HepG2 (cell line): ENCODE measurements at regions not wholly inside any gene's neighbourhood (a gene's known extent, or its start where the extent isn't known, plus 50 kb on each side); places are given as distances from the start of the nearest gene placed in this dataset.

Experiments
- ATAC-seq: fragments of 200-7000 bp; cut with Tn5 transposase; 3 replicates; pipeline ENCODE4 v1.9.1; 2020; ENCODE audit warnings: mild to moderate bottlenecking, moderate library complexity
- BruUV-seq: library from RNA; stranded (reverse); fragments of 400-500 nt; replicated peaks from 2 replicates; lab custom pipeline; 2021; lab: Mats Ljungman, UMichigan
- CTCF ChIA-PET: fragments of 300-600 bp; formaldehyde crosslinking; extraction: SDS; loops from one replicate; lab custom pipeline; 2021; ENCODE audit warnings: low total read pairs, inconsistent platforms, low intra/inter-chr PET ratio; lab: Yijun Ruan, JAX
- POLR2A ChIA-PET: fragments of 350-600 bp; sonication (Branson Sonifier 250); formaldehyde crosslinking; loops from one replicate; lab custom pipeline; 2020; ENCODE audit warnings: antibody characterized with exemption, inconsistent platforms; lab: Yijun Ruan, JAX
- DNase-seq: peaks from one replicate; pipeline ENCODE4 v3.0.0-alpha.2; 2015; ENCODE audit warnings: low spot score
- FAIRE-seq: peaks from 3 replicates; lab custom pipeline; 2011; peaks lifted over from hg19 to GRCh38; lab: Jason Lieb, UNC
- H2AFZ ChIP-seq: one replicate; pipeline ENCODE4 v1.6.1; 2011; ENCODE audit warnings: low read length, inconsistent platforms
- H3K27ac ChIP-seq: fragments of 300-600 bp; 3 replicates; pipeline ENCODE4 v1.8.0; 2011; ENCODE audit warnings: mixed run types, mild to moderate bottlenecking, mixed read lengths, low read length, inconsistent platforms; ENCODE audit not compliant: insufficient read depth; ENCODE audit errors: extremely low read length
- H3K27me3 ChIP-seq, 2 experiments: fragments of 200-600 bp in 1 of 2; 2 replicates in 1 of 2; 3 replicates in 1 of 2; pipeline versions ENCODE4 v1.6.0 to v1.8.0; 2011; ENCODE audit warnings: low read length in 2 of 2, mild to moderate bottlenecking in 2 of 2, moderate library complexity in 2 of 2, inconsistent platforms in 1 of 2; ENCODE audit not compliant: insufficient read depth in 2 of 2, control insufficient read depth in 1 of 2
- H3K36me3 ChIP-seq, 2 experiments: fragments of 200-600 bp in 1 of 2; replicated peaks in 1 of 2; 2 replicates in 1 of 2; 3 replicates in 1 of 2; pipeline versions ENCODE4 v1.5.1 to v1.8.0; 2011; ENCODE audit warnings: low read length in 2 of 2, inconsistent platforms in 1 of 2; ENCODE audit not compliant: insufficient read depth in 2 of 2, control insufficient read depth in 1 of 2
- H3K4me1 ChIP-seq: 2 replicates; pipeline ENCODE4 v1.5.1; 2012; ENCODE audit warnings: low read length, inconsistent platforms; ENCODE audit not compliant: insufficient read depth
- H3K4me2 ChIP-seq: 2 replicates; pipeline ENCODE4 v1.6.0; 2011; ENCODE audit warnings: low read depth, low read length, inconsistent platforms
- H3K4me3 ChIP-seq, 3 experiments: fragments of 200-600 bp in 1 of 3; sonication (generic), shearing (Covaris generic) in 1 of 3; replicated peaks in 1 of 3; 2 replicates each; pipeline ENCODE4 v1.5.1; 2011 to 2016; ENCODE audit warnings: low read length in 3 of 3, inconsistent platforms in 2 of 3, low read depth in 2 of 3, mild to moderate bottlenecking in 2 of 3, control low read depth in 1 of 3, mixed read lengths in 1 of 3; ENCODE audit not compliant: insufficient read depth in 1 of 3
- H3K79me2 ChIP-seq: one replicate; pipeline ENCODE4 v1.6.1; 2011; ENCODE audit warnings: low read length, inconsistent platforms; ENCODE audit not compliant: insufficient read depth
- H3K9ac ChIP-seq: 2 replicates; pipeline ENCODE4 v1.6.0; 2011; ENCODE audit warnings: mild to moderate bottlenecking, low read depth, low read length, inconsistent platforms; ENCODE audit not compliant: insufficient read depth
- H3K9me3 ChIP-seq: 2 replicates; pipeline ENCODE4 v1.5.1; 2012; ENCODE audit warnings: mild to moderate bottlenecking, low read length
- H4K20me1 ChIP-seq: 2 replicates; pipeline ENCODE4 v1.6.0; 2011; ENCODE audit warnings: inconsistent platforms, mild to moderate bottlenecking, low read length, moderate library complexity; ENCODE audit not compliant: insufficient read depth
- ATF1 ChIP-seq: IDR thresholded peaks from 2 replicates; pipeline ENCODE4 v1.6.1; 2016; ENCODE audit warnings: mild to moderate bottlenecking, control low read depth
- CENPBD1 ChIP-seq: sonication (generic); formaldehyde crosslinking; IDR thresholded peaks from 2 replicates; pipeline ENCODE4 v1.8.0; 2022; ENCODE audit warnings: missing genetic modification reagents, low read depth, mild to moderate bottlenecking, borderline replicate concordance
- KLF6 ChIP-seq: IDR thresholded peaks from 2 replicates; pipeline ENCODE4 v1.8.0; 2016; ENCODE audit warnings: missing biosample characterization, missing genetic modification reagents
- NR2F2 ChIP-seq: IDR thresholded peaks from 2 replicates; pipeline ENCODE4 v1.6.1; 2012; ENCODE audit warnings: low read depth, inconsistent platforms, borderline replicate concordance
- PCBP1 ChIP-seq: fragments of 200-400 bp; formaldehyde crosslinking; IDR thresholded peaks from 2 replicates; pipeline ENCODE4 v1.6.1; 2017; ENCODE audit warnings: mild to moderate bottlenecking, low read depth, low read length, borderline replicate concordance
- RFX5 ChIP-seq: IDR thresholded peaks from 2 replicates; pipeline ENCODE4 v1.6.1; 2011; ENCODE audit warnings: low read depth, low read length, improper control_type of control experiment
- SMAD3 ChIP-seq: sonication (generic); formaldehyde crosslinking; IDR thresholded peaks from 2 replicates; pipeline ENCODE4 v1.4.0; 2020; ENCODE audit warnings: missing genetic modification reagents
- TGIF2 ChIP-seq: IDR thresholded peaks from 2 replicates; pipeline ENCODE4 v1.6.1; 2016; ENCODE audit warnings: control low read depth, missing compliant biosample characterization
- THAP11 ChIP-seq: IDR thresholded peaks from 2 replicates; pipeline ENCODE4 v1.6.1; 2016; ENCODE audit warnings: missing biosample characterization, missing genetic modification reagents
- YEATS4 ChIP-seq: sonication (generic); formaldehyde crosslinking; IDR thresholded peaks from 2 replicates; pipeline ENCODE4 v1.4.0; 2020; ENCODE audit warnings: missing genetic modification reagents, borderline replicate concordance
- ZBTB10 ChIP-seq: sonication (generic); formaldehyde crosslinking; IDR thresholded peaks from 2 replicates; pipeline ENCODE4 v1.4.0; 2020; ENCODE audit warnings: missing genetic modification reagents, borderline replicate concordance
- ZKSCAN5 ChIP-seq: sonication (generic); formaldehyde crosslinking; IDR thresholded peaks from 2 replicates; pipeline ENCODE4 v1.5.1; 2020; ENCODE audit warnings: mild to moderate bottlenecking, missing genetic modification reagents
- ZNF614 ChIP-seq: IDR thresholded peaks from 2 replicates; pipeline ENCODE4 v1.6.1; 2018; ENCODE audit warnings: missing biosample characterization, missing genetic modification reagents, inconsistent platforms, borderline replicate concordance
- ZNF737 ChIP-seq: sonication (generic); formaldehyde crosslinking; IDR thresholded peaks from 2 replicates; pipeline ENCODE4 v1.5.0; 2020; ENCODE audit warnings: missing genetic modification reagents, mild to moderate bottlenecking, borderline replicate concordance
- ZNF850 ChIP-seq: sonication (generic); formaldehyde crosslinking; conservative IDR thresholded peaks from 2 replicates; pipeline ENCODE4 v1.9.0; 2021; ENCODE audit warnings: mild to moderate bottlenecking, missing genetic modification reagents
- WGBS: methylation state at CpG from one replicate; pipeline ENCODE4 v1.1.6; 2017; ENCODE audit warnings: low lambda C conversion rate; 5-methylcytosine and 5-hydroxymethylcytosine counted together
- in situ Hi-C: cut with HindIII; loops from 2 replicates; pipeline ENCODE4 v1.10.0; 2017; ENCODE audit warnings: low pct_unique_long_range_greater_than_20kb; ENCODE audit not compliant: extremely low pct_ligation_motif_present
- intact Hi-C: fragments of 100-400 bp; cut with micrococcal nuclease; formaldehyde crosslinking; loops from one replicate; pipeline ENCODE4 v1.10.0; 2022; ENCODE audit not compliant: unreplicated experiment
- TF ChIP-seq, protein P1 (sequence below): sonication (generic); formaldehyde crosslinking; IDR thresholded peaks from 2 replicates; pipeline ENCODE4 v1.4.0; 2020; ENCODE audit warnings: mild to moderate bottlenecking, missing genetic modification reagents, borderline replicate concordance
- TF ChIP-seq, protein P2 (sequence below), 2 experiments: fragments of 450-650 bp in 1 of 2; sonication (generic) in 1 of 2; formaldehyde crosslinking; IDR thresholded peaks; 2 replicates each; pipeline versions ENCODE4 v1.5.0 to v1.8.0; 2020 to 2022; ENCODE audit warnings: mild to moderate bottlenecking in 1 of 2, missing genetic modification reagents in 1 of 2

DNA sequence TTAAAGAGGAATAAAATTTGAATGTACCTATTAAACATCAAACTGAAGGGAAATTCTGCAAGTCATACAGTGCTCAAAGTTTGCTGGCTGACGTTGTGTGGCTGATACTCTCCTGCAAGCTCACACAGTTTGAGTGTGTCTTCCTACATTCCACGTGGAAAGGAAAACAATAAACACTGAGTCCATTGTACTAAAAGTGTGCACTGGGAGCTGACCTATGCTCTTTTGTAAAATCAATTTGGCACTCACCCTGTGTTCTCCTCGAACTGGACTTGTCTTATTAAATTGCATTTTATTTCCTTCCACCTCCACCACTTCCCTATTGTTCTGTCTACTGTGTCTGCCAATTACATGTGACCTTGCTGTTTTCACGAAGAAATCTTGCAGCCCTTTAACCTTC is 458.0 kb downstream of the CPS1 start:
- DNase-seq (peak; percentile 86), FAIRE-seq (peak; percentile 70), ATAC-seq (peak; percentile 99)
- Histone ChIP-seq H3K4me3 (peak overlapping the region in 1 of 3 experiments; percentile 2; a peak in 1 of 6 replicates), H4K20me1 (no peaks in the 10 kb centered on the region), H3K9me3 (no peaks in the 10 kb centered on the region), H3K27ac (peak overlapping the region; percentile 6), H2AFZ (no peak overlapping the region), H3K4me2 (peak overlapping the region; percentile 50), H3K27me3 (no peaks in the 10 kb centered on the region), H3K9ac (no peak overlapping the region), H3K4me1 (peaks cover 19% of the 10 kb centered on the region), H3K36me3 (no peaks in the 10 kb centered on the region), H3K79me2 (no peaks in the 10 kb centered on the region)
- in situ Hi-C loops (no loop called here), intact Hi-C loops (loop anchor here (2.0 to 5.0 kb wide), 2 partner anchors 18 to 47 kb away; no protein-coding TSS in a partner anchor)
- CTCF ChIA-PET = no interaction called here
- no TSS peak for BruUV-seq
- 2% methylated on average over 4 of the region's 4 CpGs for WGBS
- POLR2A ChIA-PET = no interaction called here
- TF ChIP-seq, protein P1, sequence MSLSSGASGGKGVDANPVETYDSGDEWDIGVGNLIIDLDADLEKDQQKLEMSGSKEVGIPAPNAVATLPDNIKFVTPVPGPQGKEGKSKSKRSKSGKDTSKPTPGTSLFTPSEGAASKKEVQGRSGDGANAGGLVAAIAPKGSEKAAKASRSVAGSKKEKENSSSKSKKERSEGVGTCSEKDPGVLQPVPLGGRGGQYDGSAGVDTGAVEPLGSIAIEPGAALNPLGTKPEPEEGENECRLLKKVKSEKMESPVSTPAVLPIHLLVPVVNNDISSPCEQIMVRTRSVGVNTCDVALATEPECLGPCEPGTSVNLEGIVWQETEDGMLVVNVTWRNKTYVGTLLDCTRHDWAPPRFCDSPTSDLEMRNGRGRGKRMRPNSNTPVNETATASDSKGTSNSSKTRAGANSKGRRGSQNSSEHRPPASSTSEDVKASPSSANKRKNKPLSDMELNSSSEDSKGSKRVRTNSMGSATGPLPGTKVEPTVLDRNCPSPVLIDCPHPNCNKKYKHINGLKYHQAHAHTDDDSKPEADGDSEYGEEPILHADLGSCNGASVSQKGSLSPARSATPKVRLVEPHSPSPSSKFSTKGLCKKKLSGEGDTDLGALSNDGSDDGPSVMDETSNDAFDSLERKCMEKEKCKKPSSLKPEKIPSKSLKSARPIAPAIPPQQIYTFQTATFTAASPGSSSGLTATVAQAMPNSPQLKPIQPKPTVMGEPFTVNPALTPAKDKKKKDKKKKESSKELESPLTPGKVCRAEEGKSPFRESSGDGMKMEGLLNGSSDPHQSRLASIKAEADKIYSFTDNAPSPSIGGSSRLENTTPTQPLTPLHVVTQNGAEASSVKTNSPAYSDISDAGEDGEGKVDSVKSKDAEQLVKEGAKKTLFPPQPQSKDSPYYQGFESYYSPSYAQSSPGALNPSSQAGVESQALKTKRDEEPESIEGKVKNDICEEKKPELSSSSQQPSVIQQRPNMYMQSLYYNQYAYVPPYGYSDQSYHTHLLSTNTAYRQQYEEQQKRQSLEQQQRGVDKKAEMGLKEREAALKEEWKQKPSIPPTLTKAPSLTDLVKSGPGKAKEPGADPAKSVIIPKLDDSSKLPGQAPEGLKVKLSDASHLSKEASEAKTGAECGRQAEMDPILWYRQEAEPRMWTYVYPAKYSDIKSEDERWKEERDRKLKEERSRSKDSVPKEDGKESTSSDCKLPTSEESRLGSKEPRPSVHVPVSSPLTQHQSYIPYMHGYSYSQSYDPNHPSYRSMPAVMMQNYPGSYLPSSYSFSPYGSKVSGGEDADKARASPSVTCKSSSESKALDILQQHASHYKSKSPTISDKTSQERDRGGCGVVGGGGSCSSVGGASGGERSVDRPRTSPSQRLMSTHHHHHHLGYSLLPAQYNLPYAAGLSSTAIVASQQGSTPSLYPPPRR (CRISPR knock-in tag) = 0 out of 2 replicates have a peak, but pooled peaks have one; percentile 23
- TF ChIP-seq TGIF2 (CRISPR knock-in tag) (no peak), ZNF850 (CRISPR knock-in tag) (no peak), THAP11 (CRISPR knock-in tag) (peak; percentile 52; the same call in 1 of the 2 replicates), KLF6 (CRISPR knock-in tag) (no peak), RFX5 (no peak), CENPBD1 (CRISPR knock-in tag) (no peak), ZBTB10 (CRISPR knock-in tag) (no peak), ATF1 (CRISPR knock-in tag) (0 out of 2 replicates have a peak, but pooled peaks have one; percentile 37), PCBP1 (no peak), ZKSCAN5 (CRISPR knock-in tag) (no peak), NR2F2 (peak; percentile 69), SMAD3 (CRISPR knock-in tag) (0 out of 2 replicates have a peak, but pooled peaks have one; percentile 42), YEATS4 (CRISPR knock-in tag) (0 out of 2 replicates have a peak, but pooled peaks have one; percentile 44), ZNF614 (CRISPR knock-in tag) (0 out of 2 replicates have a peak, but pooled peaks have one; percentile 29), ZNF737 (CRISPR knock-in tag) (no peak)
- TF ChIP-seq, protein P2, sequence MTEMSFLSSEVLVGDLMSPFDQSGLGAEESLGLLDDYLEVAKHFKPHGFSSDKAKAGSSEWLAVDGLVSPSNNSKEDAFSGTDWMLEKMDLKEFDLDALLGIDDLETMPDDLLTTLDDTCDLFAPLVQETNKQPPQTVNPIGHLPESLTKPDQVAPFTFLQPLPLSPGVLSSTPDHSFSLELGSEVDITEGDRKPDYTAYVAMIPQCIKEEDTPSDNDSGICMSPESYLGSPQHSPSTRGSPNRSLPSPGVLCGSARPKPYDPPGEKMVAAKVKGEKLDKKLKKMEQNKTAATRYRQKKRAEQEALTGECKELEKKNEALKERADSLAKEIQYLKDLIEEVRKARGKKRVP (CRISPR knock-in tag; IDR thresholded peaks at IDR 0.05) = no peak
